MM.1S (cell line): ENCODE measurements at regions not wholly inside any gene's neighbourhood (a gene's known extent, or its start where the extent isn't known, plus 50 kb on each side); places are given as distances from the start of the nearest gene placed in this dataset.

Experiments used
- EZH2 ChIP-seq: fragments of 300-600 bp; sonication (generic); optimal IDR thresholded peaks from 2 replicates; pipeline ENCODE3; 2017; ENCODE audit warnings: low read depth, mild to moderate bottlenecking, antibody characterized with exemption, low read length, mixed read lengths
- TF ChIP-seq, protein P1 (sequence below): fragments of 300-600 bp; sonication (generic); IDR thresholded peaks from 2 replicates; pipeline ENCODE4 v1.5.1; 2016; ENCODE audit warnings: antibody characterized with exemption, low read length, mixed read lengths

DNA sequence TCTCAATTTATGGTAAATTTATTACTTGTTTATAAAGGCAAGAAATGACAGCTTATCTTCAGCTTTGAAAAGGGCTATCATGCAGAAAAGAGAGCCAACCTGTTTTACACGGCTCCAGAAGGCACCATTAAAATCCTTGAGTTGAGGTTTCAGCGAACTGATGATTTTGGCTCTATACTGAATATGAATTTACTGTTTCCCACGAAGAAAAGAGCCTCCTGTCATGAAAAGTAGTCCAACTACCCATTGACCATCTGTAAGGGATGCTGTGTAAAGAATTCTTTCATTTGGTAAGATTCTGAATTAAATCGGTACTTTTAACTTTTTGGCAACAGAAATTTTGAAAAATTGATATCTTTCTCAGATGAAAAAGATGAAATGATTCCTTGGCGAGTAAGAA lies 657.6 kb upstream of the ZNF608 start:
- no peak for TF ChIP-seq EZH2
- TF ChIP-seq, protein P1, sequence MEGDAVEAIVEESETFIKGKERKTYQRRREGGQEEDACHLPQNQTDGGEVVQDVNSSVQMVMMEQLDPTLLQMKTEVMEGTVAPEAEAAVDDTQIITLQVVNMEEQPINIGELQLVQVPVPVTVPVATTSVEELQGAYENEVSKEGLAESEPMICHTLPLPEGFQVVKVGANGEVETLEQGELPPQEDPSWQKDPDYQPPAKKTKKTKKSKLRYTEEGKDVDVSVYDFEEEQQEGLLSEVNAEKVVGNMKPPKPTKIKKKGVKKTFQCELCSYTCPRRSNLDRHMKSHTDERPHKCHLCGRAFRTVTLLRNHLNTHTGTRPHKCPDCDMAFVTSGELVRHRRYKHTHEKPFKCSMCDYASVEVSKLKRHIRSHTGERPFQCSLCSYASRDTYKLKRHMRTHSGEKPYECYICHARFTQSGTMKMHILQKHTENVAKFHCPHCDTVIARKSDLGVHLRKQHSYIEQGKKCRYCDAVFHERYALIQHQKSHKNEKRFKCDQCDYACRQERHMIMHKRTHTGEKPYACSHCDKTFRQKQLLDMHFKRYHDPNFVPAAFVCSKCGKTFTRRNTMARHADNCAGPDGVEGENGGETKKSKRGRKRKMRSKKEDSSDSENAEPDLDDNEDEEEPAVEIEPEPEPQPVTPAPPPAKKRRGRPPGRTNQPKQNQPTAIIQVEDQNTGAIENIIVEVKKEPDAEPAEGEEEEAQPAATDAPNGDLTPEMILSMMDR = no peak
